ENCODE measurements at regions not wholly inside any gene's neighbourhood (a gene's known extent, or its start where the extent isn't known, plus 50 kb on each side); places are given as distances from the start of the nearest gene placed in this dataset.
"Not testable (repeated sequence)": the region's sequence is repeated elsewhere in the genome, so short reads cannot be mapped to it uniquely, and the experiment has no call there.

DNA sequence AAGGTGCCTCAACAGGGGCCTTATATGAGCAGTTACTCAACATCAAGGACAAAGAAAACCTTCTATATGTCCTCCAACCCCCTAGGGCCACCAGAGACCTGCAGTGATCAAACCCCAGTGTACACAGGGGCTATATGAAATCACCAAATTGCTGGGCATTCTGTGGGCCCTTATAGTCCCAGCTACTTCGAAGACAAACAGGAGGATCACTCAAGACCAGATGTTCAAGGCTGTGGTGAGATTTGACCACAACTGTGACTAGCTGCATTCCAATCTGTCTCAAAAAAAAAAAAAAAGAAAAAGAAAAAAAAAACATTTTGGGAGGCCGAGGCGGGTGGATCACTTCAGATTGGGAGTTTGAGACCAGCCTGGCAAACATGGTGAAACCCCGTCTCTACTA lies 51.0 kb upstream of the PRB2 start:
- DNase-seq, result no peak

DNA sequence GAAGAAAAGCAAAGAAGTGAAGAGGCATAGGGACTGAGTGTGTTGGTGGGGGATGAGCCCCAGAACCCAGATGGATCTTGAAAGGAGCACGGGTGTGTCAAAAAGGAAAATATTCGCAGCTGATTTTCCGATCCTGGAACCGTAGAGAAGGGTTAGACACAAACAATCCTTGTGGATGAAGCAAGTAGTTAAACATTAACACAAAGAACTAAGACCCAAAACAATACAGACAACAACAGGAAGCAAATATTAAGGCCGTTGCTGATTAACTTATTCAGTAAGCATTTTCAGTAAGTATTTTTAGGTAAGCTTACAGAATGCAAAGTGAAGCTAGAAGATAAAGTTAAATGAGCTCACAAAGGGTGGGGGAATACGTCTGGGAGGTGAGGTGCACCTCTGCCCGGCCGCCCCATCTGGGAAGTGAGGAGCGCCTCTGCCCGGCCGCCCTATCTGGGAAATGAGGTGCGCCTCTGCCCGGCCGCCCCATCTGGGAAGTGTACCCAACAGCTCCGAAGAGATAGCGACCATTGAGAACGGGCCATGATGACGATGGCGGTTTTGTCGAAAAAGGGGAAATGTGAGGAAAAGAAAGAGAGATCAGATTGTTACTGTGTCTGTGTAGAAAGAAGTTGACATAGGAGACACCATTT lies 62.8 kb upstream of the PRB2 start:
- no peak for DNase-seq

DNA sequence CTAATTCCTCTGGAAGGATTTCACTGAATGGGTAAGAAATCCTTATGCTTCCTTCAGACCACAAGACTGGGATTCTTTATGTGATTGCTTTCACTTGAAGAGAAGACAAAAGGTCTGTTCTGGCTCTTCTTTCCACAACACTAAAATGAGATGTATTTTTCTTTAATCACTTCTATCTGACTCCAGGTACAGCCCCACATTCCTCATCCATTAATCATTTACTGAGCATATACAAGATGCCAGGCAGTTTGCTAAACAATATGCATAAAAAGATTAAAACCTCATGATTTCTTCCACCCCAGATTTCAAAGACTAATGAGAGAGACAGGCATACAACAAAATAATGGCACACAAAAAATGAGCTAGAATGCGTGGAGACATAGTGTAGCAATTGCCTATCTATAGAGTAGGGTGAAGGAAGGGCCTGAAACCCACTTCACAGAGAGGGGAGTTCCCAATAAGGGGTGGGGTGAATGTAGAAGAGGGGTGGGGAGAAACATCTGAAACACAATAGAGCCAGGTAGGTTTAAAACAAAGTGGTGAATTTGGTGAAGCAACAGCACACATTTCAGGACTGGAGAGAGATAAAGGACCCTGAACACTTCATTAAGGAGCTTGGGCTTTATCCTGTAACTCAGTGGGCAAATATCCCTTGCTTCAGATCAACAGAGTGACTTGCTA lies 65.1 kb upstream of the PRB2 start:
- DNase-seq, result no peak

DNA sequence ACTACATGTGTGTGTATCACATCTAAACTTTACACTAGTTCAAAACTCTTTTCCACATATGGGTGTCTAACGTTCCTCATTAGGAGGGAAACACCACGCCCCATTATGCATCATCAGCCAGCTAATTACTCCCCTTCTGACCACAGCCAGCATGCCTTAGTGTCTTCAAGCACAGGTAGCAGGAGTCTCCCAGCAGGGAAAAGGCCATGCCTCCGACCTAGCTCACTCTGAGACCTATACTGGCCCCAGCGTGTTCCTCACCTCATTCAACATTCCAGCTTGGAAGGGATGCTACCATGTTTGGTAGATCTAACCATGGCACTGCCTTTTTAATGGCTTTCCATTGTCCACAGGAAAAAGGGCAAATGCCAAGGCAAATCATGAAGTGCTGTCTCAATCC lies 66.1 kb upstream of the PRB2 start:
- DNase-seq, result no peak

DNA sequence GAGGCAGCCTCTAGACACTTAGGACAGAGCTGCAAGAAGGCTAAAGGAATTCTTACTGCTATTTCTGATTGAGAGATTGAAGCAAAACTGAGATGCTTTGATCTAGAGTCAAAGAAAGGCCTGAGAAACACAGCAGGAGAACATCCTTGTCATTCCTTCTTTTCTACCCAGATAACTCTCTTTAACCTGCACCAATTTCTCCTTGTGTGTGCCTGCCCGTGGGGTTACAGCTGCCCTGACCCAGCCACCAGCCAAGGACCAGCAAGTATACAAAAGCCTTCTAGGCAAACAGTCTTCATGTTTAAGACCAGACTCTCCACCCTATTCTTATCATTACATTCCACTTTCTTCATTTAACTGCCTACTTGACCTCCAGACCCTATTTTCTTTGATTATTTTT lies 81.7 kb upstream of the PRB2 start:
- DNase-seq, result no peak

DNA sequence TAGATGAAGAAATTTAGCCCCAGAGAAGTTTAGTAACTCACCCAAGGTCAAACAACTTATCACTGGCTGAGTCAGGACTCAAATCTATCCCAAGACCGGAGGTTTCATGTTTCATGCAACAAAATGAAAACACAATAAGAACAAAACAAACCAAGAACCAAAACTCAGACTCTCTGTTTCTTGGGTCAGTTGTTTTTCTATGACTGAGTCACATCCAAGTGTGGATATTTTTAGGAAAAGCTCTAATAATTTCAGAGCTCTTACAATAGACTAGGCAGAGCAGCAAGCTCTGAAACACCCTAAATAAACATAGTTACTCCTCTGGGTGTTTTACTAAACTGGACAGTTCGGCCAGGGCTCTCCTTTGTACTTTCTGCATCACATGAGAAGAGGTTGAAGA lies 87.6 kb upstream of the PRB2 start:
- no peak for DNase-seq

DNA sequence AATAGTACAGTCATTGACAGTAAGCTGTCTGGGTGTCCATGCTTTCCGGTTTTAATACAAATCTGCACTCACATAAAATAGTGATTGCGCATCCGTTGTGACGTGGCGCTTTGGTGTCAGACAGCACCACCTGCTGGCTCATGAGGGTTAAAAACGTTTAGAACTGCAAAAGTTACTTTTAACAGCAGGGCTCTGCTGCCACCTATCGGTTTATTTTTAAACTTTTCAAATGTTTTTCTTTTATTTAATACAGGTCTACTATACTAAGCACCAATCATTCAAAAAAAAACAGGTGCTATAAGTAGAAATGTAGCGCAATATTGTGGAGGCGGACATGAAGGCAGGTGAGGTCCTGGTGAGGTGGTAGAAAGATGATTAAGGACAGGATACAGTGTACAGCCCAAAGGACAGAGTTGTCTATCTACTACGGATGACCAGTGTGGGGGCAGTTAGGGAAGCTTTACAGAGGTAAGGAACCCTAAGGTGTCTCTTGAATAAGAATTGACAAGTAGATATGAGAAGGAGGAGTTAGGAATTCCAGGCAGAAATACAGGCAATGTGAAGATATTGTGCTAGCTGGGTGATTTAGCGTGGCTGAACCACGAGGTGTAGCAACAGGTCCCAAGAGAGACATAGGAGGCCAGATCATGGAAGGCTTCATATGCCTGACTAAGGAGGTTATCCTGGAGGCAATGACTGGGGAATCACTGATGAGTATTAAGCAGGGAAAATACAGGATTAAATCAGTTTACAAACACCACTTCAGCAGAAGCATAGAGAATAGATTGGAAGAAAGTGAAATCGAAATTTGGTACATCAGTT lies 91.5 kb upstream of the PRB2 start:
- DNase-seq, result peak; percentile 87

DNA sequence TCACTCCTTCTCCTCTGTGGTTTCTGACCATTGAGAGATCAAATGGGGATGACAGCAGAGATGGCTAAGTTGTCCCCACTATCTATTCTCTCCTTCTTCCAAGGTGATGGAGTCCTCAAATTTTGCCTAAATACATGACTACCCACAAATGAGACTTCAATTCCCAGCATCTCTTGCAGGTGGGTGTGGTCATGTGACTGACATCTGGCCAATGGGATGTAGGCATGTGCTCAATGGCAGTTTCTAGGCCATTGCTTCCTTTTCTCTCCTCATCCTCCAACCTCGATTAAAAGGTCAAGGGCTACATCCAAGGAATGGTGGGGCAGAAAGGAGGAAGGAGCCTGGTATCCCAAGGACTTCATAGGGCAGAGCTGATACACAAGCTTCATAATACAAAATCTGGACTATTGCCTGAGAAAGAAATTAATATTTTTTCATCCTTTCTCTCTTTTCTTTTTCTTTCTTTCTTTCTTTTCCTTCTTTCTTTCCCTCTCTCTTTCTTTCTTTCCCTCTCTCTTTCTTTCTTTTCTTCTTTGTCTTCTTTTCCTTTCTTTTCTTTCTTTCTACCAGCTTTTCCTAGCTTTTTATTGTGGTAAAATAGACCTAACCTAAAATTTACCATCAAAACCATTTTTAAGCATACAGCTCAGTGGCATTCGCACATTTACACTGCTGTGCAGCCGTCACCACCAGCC lies 100.9 kb upstream of the PRB2 start:
- DNase-seq, result no peak

DNA sequence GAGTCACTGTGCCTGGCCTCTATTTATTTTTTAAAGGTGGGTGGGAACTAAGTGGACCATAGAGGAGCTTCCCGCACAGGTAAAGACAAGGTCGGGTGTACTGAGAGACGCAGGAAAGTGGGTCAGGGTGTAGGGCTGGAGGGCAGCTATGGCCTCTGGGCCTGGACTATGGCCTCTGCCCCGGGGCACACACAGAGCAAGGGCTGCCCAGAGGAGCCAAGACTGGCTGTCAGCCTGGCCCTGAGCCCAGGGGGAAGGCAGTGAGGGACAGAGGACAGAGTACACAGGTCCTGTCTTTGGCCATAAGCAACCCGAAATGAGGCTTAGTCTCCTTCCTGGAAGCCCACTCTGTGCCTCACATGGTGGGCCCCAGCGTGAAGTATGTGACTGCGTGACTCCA lies 102.1 kb upstream of the PRB2 start:
- DNase-seq, result no peak

DNA sequence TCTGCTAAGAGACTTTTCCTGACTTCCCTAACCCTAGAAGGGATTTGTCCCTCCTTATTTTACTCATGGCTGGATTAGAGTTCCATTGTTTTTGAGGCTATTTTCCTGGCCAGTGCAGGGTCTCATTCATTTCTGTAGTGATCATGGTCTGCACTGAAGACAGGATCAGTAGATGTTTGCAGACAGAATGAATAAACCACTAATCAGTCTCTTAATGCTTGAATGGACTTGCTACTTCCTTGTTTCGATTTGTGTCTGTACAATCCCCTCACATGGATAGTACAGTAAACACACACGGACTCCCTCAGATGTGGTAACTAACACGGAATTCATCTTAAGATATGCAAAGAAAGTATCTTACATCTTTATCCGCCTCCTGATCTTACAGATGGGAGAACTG lies 102.6 kb upstream of the PRB2 start:
- no peak for DNase-seq

DNA sequence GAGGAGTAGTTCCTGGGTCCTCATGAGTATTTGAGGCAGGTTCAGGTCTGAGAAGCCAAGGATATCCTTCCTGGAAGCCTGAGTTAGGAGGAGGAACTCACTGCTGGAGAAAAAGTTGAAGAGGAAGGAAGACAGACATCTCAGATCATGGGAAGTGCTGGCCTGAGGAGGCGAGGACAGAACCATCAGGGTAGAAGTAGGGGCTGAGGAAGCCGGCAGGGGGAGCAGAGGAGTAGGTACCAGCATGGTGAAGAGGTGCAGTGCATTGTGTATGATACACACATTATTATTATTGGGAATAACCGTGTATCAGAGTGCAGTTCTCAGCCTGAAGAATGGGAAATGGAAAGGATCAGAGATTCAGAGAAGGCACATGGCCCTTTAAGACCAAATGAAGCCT lies 103.2 kb upstream of the PRB2 start:
- DNase-seq, result not testable (repeated sequence)

DNA sequence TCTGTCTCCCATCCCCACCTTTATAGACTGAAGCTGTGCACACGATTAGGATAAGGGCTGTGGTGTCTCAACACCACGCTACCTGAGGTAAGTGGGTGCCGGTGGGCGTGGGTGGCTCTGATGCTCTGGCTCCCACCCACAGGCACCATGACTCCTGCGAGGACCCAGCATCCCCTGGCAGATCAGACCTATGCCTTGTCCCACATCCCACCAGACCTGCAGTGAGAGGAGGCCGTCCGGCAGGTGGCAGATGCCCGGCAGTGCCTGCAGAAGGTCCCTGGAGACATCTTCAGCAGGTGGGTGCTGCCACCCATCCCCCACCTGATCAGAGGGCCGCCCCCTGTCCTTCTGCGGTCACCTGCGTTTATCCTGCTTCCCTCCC lies 104.4 kb upstream of the PRB2 start:
- no peak for DNase-seq

DNA sequence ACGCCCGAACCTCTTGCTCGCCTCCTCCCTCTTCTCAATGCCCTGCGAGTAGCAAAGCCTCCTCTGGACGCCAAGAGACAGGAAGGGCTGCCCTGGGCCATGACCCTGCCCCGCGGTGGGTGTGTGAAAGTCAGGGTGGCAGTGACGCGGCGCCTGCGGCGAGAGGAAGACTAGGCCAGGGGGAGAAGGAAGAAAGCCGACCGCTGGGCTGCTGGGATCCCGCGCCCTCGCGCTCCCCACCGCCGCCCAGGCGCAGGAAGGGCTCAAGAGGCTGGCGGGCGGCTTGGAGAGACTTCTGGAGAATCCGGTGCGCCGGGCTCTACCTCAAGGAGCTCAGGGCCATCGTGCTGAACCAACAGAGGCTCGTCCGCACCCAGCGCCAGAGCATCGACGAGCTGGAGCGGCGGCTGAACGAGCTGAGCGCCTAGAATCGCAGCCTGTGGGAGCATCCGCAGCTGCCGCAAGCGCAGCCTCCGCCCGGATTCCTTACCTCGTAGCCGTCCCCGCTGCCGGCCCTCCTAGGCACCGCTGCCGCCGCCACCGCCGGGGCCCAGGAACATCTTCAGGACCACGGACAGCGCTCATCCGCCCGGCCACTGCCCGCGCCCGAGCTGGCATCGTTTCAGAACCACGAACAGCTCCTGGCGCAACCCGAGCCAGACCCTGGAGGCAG lies 105.0 kb upstream of the PRB2 start:
- DNase-seq, result peak; percentile 71

DNA sequence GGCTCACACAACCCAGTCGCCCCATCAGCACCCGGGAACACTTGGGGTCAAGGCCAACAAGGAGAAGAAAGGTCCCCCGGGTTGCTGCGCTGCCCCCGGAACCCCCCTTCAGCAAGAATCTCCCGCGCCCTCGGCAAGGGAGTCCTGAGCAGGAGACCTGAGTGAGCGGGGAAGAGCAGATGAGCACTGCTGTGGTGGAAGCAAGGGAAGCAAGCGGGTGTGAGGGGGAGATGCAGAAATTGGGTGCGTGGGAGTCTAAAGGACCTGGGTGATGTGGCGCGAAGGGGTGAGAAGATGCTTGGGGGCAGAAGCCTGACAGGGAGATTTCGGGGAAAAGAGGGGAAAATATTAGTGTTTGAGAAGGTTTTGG lies 105.5 kb upstream of the PRB2 start:
- no peak for DNase-seq

DNA sequence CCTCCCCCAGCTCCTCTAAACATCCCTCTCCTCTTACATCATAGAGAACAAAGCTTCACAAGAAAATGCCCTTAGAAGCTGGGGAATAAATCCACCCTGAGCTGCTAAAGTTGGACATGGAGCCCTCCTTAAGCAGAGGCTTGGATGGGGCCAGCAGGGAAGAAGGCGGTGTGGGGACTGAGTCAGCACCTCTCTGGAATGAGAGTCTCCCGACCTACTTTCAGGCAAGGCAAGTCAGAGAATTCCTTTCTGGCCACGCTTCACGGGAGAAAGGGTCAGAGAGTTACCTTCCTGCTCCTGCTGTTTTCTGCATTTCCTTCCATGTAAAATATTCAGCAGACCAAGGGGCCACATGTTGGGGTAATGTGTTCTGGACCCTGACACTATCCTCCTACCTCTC lies 113.3 kb upstream of the PRB2 start:
- DNase-seq, result no peak

DNA sequence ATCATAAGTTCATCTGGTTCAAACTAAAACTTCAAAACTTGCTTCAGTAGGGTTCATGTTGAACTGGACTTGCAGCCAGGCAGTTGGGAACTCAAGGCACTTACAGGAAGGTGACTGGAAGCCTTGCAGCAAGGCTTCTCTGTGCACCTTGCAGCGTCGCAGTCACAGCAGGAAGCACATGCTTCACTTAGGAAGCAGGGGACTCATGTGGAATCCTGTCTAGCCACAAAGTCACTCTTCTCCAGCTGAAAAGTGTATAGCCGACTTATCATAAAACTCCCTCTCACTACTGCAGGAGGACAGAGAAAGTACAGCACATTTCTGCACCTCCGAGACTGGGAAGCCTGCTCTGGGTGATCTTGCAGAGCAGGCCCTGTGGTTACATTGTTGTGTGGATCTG lies 114.0 kb upstream of the PRB2 start:
- no peak for DNase-seq

DNA sequence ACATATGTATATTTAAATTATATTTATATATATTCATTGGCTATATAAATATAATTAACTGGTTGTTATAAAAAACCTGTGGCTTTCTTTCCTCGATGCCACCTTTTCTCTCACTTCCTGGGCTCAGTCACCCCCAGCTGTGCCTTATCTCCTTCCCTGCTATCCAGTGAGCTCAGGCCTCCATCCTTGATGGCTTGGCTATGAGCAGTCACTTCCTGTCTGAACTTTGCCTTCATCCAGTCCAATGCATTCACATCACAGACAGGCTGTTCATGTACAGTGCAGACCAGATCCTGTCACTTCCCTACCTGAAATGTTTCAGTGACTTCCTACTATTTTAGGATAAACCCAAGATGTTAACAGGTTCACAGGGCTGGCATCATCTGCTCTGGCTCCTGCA lies 115.3 kb upstream of the PRB2 start:
- no peak for DNase-seq

DNA sequence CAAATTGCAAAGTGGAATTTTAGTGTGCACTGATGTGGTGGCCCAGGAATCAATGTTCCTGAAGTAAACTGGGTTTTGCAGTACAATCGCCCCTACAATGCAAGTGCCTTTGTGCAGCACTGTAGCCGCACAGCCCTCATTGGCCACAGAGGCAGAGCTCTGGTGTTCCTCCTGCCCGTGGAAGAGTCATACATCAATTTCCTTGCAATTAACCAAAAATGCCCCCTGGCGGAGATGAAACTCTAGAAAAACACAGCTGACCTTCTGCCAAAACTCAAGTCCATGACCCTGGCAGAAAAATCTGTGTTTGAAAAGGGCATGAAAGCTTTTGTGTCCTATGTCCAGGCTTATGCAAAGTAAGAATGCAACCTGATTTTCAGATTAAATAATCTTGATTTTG lies 117.9 kb upstream of the PRB2 start:
- no peak for DNase-seq

DNA sequence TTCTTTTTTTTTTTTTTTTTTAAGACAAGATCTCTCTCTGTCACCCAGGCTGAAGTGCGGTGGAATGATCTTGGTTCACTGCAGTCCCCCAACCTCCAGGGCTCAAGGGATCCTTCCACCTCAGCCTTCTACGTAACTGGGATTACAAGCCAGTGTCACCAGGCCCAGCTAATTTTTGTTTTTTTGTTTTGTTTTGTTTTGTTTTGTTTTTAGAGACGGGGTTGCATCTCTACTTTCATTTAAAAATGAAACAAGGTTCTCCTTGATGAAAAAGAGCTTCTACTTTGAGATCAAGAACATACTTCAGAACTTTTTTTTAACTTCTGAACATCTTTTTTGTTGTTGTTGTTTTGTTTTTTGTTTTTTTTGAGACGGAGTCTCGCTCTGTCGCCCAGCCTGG lies 121.7 kb upstream of the PRB2 start:
- DNase-seq, result no peak

DNA sequence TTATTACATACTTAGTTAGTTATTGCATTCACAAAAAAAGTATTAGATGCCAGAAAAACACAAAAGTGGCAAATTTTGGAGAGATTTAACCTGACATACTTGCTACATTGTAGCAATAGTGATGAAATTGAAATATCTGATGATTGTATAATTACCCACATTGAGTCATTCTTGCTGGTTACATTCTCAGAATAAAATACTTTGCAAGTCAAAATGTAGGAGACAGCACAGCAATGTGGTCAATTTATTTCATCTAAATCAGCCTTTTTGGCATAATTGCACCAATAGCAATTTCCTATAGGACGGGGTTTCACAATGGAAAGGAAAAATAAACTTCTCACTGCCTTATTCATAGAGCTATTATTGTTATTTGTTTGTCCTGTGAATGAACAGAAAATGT lies 125.0 kb upstream of the ETV6 start:
- DNase-seq, result no peak

DNA sequence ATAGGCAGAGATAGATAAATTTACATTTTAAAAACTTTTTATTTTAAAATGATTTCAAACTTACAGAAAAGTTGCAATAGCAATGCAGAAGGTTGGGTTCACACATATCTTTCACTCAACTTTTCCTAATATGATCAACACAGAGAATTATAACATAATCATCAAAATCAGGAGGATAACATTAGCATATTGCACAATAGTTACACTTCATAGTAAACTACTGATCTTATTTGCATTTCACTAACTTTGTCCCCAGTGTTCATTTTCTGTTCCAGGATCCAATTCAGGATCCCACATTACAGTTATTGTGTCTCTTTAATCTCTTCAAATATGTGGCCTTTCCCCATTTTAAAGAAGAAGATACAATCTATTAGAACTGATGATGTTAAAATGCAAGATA lies 115.4 kb upstream of the ETV6 start:
- DNase-seq, result no peak

DNA sequence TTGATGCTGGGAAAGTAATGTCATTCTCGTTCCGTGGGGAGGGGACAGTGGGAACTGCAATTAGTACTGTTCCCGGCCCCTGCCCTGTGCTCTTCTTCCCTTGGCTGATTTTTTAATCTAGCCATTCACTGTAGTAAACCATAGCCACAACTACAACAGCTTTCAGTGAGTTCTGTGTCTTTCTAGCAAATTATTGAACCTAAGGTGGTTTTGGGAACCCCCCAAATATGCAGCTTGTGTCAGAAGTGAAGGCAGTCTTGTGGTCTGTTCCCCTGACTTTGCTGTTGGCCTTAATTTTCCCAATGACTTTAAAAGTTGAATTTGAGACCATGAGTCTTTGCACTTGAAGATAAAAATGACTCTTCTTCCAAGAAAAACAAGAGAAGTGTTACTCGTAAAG lies 114.3 kb upstream of the ETV6 start:
- no peak for DNase-seq

DNA sequence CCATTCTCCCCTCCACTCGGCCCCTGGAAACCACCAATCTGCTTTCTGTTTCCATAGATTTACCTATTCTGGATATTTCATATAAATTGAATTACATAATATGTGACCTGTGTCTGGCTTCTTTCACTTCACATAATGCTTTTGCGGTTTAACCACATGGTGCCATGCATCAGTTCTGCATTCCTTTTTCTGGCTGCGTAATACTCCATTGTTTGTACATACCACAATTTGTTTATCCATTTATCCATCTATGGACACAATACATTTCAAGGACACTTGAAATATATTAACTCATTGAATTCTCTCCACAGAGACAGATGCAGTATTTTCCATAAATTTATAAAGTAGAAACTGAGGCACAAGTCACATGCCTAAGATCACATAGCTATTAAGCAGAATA lies 110.3 kb upstream of the ETV6 start:
- no peak for DNase-seq
